ENCODE measurements at regions not wholly inside any gene's neighbourhood (a gene's known extent, or its start where the extent isn't known, plus 50 kb on each side); places are given as distances from the start of the nearest gene placed in this dataset.

DNA sequence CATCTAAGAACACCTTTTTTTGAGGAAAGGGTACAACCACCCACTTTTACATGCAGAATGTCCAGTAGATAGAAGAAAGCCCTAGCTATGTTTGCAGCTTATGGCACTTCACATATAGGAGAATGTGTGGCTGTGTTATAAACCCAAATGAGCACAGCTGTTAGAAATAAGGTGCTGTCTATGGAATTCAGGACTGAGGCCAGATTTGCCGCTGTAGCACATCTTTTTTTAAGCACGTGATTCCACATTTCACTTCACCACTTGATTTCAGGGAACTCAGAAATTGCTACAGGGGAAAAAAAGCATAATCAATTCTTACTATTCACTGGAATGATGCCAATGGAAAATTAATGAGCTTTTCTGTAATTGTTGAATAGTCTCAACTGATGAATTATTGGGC is 147.2 kb upstream of the ADAMTS5 start:
- DNase-seq (ENCODE audit: low spot score): no peak

DNA sequence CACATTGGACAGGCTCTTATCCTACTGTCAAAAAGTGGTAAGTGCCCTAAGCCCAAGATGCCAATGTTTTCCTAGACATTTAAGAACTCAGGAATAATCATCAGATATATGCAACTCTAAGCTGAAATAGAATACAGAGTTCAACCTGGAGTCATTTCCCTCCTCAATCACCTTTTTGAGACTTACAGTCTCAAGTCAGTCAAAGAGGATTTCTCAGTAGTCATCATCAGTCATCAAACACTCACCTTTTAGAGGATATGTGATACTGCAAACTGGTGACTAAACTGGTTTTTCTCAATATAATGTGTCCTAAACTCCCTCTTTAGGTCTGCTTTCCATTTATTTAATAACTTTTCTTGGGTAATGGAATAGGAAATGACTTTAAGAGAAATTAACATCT is 145.3 kb upstream of the ADAMTS5 start:
- no peak for DNase-seq (ENCODE audit: low spot score)

DNA sequence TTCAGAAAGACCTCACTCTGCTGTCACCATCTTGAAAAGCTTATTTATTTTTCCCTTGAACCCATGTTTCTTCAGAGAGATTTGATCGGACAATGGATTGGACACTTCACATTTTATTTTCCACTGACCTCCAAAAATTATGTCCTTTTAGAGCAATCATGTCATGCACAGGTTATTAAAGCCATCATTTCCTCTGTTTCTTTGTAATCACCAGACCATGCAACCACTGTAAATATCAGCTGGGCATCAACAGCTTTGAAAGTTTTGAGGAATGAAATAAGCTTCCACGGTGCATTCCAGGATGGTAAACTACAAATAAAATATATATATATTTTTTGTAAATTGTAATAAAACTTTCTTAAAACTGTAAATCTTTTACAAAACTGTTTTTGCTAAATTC is 144.1 kb upstream of the ADAMTS5 start:
- DNase-seq (ENCODE audit: low spot score): no peak

DNA sequence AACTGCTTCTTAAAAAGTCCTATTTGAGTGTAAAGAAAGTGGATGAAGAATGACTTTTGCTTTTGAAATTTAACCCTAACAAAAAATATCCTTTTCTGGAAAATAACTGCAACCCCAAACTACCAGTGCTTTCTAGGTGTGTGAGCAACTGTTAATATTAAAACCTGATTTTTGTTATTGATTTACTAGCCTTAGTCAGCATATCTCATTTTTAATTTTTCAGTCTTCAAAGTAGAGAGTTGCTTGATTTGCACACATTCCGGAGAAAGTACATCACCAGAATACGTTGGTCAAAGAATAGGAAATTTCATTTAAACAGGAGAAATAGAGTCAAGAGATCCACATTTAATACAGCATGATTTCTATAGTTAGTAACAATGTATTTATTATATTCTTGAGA is 141.8 kb upstream of the ADAMTS5 start:
- DNase-seq (ENCODE audit: low spot score): no peak

DNA sequence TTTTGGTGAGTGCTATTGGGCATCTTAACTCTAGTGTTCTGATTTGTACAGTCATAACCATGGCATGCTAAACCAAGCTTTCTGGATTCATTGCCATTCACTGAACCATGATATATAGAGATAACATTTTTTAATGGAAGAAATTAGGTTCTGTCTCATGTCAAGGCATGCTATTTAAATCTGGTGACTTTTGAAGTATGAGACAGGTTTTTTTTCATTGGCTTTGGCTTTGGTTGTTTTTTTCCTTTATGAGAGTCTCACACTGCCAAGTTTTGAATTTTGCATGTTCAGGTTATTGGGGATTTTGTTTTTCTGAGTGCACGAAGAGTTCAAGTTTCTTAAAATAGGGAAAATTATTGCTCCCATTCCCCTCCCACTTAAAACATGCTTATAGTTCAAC is 141.3 kb upstream of the ADAMTS5 start:
- peak; percentile 3 for DNase-seq (ENCODE audit: low spot score)

DNA sequence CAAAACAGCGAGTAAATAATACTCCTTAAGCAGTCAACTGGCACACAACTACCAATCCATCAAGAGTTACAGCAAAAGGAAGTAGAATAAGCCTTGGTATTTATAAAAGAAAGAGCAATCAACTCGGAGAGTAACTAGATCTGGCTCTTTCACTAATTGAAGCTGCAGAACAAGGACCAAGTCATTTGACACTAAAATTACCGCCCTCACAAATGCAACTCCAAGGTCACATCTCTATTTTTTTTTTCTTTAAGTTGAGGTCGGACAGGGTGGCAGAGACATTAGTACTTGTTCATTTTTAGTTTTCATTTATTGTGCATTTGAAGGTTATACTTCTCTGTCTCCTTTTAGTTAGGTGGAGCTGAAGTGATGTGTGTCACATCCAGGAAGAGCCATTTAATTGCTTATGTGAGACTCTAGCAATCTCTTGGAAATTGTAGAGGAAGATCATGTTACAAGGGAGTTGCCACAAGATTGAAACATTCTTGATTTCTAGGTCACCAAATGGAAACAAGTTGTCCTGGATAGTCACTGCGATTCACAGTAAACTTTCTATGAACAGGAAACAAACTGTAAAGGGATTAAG is 138.1 kb upstream of the ADAMTS5 start:
- peak; percentile 4 for DNase-seq (ENCODE audit: low spot score)

DNA sequence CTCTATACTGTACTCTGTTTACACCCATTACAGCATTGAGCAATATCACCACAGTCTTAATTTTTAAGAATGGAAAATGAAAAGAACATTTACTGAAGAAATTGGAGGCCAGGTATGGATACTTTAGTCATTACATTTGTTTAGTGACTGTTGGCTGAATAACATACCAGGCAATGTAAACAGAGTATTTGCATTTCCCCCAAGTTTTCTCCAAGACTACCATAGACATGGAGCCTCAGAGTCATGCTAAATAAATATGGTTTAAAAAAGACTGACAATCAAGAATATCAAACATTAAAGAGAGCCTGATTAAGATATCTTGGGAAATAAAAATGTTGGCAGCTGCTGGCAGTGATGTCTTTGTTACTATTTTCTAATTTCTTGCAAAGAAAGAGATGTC is 136.9 kb upstream of the ADAMTS5 start:
- DNase-seq (ENCODE audit: low spot score): no peak

DNA sequence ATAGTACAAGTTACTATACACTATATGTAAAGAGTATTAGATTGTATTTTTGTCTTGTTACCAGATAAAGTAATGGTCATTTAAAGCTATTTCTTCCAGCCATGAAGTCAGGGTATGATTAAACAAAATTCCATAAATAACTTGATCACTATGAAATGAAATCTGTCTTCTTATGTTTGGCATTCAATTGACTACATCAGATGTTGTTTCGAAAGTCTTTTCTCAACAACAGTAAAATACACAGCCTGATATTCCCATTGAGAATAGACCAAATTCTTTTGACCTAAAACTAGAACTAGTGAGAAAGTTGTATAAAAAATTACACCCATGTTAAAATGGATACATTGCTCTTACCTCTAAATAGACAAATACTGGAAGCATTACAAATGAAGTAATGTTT is 134.6 kb upstream of the ADAMTS5 start:
- DNase-seq (ENCODE audit: low spot score): no peak

DNA sequence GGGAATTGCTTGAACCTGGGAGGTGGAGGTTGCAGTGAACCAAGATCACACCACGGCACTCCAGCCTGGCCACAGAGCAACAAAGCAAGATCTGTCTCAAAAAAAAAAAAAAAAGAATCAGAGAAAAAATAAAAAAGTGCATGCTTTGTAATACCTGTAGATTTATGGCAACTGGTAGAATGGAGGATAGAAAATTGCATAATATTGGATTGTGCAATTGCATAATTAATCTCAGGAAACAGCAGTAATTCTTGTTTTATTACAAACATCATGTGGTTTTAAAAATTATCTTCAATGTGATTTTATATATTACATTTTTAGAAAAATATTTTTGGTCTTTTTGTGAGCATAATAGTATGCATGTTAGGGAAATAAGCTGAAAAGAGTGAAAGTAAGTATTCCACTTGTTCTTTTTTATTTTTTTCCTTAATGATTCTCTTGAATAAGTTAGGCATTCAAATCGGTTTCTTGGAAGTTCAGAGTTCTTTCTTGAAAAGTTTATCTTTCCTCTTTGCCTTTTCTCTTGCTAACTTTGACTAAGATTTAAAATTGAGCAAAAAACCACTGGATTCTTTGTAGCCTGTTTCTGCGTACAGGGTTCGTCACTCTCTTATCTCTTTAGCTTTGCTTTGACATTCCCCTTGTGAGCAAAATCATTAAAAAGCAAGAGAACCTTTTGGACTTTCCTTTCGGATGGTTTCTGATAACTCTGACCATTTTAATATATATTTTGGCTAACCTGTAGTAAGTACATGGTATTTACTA is 127.5 kb upstream of the ADAMTS5 start:
- no peak for DNase-seq (ENCODE audit: low spot score)

DNA sequence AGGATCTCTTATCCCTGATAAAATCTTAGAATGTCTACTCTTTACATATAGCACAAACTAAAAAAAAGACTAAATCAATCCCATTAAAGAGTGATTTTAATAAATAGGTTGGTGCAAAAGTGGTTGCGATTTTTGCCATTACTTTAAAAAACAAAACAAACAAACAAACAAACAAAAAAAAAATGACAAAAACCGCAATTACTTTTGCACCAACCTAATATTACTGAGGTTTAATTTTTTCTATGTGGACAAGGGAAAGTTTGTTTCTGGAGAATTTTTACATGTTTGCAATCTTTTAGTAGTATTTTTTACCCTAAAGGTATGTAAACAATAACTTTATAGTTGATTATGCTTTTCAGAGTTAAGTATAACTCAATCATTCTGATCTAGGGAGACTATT is 119.7 kb upstream of the ADAMTS5 start:
- DNase-seq (ENCODE audit: low spot score): no peak

DNA sequence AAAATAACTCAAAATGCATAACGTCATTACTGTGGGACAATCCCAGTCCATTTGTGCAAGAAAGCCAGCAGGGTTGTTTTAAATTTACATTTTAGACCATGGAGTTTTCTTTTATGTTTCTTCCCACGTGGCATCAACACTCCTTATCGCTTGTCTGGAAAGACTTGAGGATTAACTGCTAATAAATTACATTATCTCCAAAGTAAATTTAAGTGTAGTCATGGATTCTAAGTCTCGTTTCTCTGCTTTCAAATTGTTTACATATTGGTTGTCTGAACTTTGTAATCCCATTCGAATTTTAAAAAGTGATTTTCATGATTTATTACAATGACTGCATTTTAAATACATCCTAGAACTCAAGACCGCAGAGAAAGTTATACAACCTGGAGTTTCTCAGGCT is 119.3 kb upstream of the ADAMTS5 start:
- DNase-seq (ENCODE audit: low spot score): no peak

DNA sequence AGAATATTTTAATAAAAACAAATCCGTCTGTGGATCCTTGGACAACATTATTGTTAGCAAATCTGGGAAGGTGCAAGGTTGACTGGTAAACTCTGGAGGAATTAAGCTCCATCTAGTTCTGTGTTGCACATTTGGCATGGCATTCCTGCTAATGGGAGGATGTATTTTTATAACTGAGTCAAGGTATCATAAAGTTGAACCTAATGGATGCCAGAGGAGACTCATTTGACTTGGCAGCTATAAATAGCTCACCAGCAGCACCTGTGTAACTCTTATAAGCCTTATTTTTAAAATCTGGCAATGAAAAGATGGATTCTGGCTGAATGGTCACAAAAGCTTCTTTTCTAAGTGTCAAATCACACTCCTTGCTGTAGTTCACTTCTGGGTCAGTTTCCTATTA is 118.5 kb upstream of the ADAMTS5 start:
- DNase-seq (ENCODE audit: low spot score): no peak

DNA sequence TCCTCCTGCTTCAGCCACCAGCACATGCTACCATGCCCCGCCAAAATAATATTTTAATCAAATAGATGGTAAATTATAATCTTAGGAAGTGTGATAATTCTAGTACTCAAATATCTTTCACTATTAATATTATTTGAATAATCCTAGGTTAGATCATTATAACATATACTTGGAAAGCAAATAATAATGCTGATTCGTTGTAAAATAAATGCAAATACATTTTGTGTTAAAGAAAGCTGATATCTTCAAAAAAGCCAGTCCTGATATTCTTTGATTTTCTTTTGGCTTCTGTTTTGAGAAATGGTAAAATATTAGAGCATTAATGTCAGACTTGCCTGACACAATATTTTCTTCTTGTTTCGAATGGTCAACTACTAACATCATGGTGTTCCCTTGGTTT is 116.3 kb upstream of the ADAMTS5 start:
- DNase-seq (ENCODE audit: low spot score): no peak

DNA sequence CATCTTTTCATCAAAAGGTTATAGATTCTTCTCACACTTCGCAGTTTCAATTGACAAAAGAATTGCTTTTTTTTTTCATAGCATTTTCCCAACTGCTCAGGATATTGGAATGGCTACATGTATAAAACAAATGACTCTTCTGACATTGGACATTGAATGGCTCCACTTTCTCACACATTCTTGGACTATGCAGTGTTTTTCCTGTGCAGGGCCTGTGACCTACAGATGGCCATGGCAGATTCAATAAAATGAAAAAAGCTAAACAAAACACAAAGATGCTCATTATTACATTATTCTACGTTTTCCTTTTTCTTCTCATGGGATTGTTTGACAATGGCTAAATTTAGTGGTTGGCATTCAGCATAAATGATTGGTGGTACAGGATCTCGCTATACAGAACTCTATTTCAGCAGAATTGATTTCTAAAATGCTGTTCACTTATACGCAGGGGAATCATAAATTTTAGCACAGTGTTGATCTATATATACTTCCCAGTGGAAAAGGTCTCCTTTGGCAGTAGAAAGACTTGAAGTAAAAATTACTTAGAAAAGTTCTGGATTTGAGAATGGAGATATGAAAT is 115.6 kb upstream of the ADAMTS5 start:
- DNase-seq (ENCODE audit: low spot score): no peak

DNA sequence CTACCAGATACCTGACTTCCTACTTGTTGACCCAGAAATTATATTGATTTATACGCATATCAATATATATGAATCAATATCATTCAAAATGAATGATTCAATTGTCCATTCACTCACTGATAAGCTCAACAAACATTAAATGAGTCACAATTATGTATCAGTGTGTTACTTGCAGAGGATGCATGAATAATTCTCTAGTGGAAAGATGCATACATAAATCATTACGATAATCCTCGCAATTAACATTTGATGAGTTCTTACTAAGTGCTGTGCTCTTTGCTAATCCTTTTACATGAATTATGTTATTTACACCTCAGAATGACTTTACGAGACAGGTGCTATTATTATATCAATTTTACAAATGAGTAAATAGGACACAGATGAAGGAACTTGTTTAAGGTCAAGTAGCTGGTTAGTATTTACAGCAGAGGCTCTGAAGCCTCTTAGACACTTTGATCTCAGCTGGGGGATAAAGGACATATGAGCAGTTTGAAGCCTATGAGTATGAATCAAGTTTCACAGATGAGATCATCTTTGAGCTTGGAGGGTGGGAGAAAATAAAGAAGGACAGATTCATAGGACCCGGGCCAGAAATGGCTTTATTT is 112.8 kb upstream of the ADAMTS5 start:
- no peak for DNase-seq (ENCODE audit: low spot score)

DNA sequence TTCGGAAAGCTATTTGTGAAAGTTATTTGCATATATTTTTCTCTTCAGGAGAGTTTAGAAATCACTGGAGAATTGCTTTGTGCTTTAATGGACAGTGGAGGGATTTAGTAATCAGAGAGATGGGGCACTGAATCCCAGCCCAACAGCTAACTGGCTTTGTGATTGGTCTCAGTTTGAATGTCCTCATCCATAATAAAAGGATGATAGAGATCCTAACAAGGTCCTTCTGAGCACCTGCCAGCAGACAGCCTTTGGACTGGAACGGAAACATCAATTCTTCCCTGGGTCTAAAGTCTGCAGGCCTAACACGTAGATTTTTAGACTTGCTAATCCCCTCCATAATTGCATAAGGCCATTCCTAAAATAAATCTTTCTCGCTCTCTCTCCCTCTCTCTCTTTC is 112.0 kb upstream of the ADAMTS5 start:
- no peak for DNase-seq (ENCODE audit: low spot score)

DNA sequence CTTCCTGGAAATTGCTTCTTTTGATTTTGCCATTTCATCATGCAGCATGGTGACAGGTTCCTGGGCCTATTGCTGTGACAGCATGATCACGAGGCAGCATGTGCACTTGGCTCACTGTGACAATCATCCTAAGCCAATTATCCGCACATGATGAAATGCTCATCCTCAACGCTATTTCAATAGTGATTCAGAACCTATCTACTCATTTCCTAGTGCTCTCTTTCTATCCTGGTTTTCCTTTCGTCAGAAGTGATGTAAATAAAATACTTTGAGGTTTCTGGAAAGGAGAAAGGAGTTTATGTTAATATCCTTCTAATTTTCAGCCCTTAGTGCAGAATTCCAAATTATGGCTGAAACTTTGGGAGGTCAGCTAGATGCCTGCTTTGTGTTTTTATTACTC is 110.6 kb upstream of the ADAMTS5 start:
- DNase-seq (ENCODE audit: low spot score): no peak

DNA sequence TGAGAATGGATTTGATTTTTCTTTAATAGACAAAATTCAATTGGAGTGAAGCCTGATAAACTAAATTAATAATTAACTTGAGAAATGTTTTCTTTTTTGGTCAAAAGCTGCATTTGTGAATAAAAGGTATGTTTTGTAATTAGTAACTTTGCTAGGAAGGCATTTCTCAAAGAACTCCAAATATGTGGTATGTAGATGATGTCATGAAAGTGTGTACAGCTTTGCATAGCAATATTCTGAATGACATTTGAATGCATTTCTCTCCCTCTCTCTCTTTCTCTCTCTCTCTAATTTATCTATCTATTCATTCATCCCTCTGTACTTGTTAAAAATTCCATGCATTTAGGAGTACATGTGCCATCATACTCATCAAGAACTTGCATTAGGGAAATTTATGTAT is 109.1 kb upstream of the ADAMTS5 start:
- DNase-seq (ENCODE audit: low spot score): no peak

DNA sequence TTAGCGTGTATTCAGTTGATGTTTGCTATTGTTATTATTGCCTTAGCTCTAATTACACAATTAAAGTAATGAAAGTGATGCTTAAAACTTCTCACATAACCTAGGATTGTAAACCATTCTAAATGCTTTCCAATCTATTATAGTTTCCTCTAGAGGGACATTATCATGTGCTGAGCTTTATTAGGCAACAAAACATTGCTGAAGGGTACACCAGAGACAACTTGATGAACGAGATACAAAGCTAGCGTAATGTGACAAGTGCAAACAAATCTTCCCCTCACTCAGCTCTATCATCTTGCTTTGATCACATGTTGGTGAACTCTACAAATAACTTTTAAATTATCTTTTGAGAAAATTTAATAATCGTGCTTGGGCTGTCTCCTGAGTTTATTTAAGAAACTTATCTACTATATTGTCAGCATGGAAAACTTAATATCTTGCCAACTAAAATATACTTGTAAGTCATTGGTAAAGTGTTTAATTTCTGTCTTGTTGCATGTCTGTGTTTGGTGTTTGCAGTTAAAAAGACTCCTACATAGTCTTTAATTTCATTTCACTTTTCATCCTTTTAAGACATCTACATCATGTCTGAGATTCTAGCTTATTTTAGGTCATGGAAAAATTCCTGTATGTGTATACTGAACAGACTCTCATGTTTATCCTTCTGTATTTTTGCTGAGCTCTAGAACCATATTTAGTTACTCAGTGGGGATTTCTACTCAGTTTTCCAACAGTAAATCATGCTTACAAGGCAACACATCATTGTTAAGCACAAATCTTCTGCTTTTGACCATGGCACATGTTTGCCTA is 104.2 kb upstream of the ADAMTS5 start:
- DNase-seq (ENCODE audit: low spot score): no peak

DNA sequence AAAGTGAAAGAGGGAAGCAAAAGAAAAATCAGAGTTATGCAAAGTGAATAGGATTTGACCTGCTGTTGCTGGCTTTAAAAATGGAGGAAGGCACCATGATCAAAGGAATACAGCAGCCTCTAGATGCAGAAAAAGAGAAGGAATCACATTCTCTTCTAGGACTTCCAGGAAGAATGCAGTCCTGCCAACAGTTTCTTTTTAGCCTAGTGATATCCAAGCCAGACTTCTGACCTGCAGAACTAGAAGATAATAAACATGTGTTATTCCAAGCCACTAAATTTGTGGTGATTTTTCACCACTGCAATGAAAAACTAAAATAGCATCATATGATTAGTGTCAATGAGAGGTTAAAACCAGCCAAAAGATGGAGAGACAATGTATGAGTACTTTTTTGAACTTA is 101.9 kb upstream of the ADAMTS5 start:
- DNase-seq (ENCODE audit: low spot score): no peak

DNA sequence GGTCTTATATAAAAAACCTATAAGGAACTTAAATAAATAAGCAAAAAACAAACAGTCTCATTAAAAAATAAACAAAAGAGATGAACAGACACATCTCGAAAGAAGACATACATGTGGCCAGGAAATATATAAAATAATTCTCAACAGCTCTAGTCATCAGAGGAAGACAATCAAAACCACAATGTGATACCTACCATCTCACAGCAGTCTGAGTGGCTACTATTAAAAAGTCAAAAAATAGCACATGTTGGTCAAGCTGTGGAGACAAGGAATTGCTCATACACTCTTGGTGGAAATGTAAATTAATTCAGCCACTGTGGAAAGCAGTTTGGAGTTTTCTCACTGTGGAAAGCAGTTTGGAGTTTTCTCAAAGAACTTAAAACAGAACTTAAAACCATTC is 100.3 kb upstream of the ADAMTS5 start:
- DNase-seq (ENCODE audit: low spot score): no peak

DNA sequence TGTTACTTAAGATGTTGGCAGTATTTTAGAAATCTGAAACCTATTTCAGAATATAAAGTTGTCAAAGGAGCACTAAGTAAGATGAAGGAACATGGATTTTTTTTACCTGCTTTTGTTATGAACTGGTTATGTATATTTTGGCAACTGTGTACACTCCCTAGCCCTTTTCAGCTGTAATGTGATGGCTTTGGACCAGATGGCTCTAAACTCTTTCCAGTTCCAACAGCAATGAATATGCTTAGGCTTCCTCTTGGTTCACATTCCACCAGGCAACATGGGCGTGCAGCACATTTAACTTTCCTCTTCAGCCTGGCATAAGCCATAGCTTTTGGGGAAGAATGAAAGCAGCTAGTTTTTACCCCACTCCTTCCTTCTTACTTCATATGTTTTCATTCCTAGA is 95.6 kb upstream of the ADAMTS5 start:
- DNase-seq (ENCODE audit: low spot score): no peak

DNA sequence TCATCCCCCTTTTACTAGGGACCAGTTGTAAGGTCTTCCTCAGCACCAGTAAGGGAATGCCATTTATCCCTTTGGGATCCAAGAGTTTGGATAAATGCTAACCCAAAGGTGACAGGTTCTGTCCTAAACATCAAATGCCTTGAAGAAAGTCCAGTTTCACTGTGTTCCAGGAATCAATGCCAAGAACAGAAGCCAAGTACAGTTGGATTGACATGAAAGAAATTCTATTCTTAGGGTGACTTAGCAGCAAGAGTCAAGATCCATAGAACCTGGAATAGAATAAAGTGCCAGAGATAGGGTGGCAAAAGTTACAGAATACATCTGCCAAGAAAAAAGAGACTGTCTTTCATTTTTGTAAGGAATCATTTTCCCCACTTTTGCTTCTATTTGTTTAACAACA is 94.9 kb upstream of the ADAMTS5 start:
- no peak for DNase-seq (ENCODE audit: low spot score)

Measured in hepatic stellate cell (primary cell).